ENCODE measurements at regions not wholly inside any gene's neighbourhood (a gene's known extent, or its start where the extent isn't known, plus 50 kb on each side); places are given as distances from the start of the nearest gene placed in this dataset.

GRCh38 chr1:228798548-228798947, 63.3 kb downstream of the RHOU start (continued):
- no peak for TF ChIP-seq STAT1 (IDR thresholded peaks at IDR 0.05; ENCODE audit: unreplicated experiment)

- TF ChIP-seq ETS1 (IDR thresholded peaks at IDR 0.05) (no peak), EZH2phosphoT487 (IDR thresholded peaks at IDR 0.05; ENCODE audit: unreplicated experiment) (no peak), ZNF331 (CRISPR knock-in tag; IDR thresholded peaks at IDR 0.05; ENCODE audit: low read depth) (no peak), CREB1 (CRISPR knock-in tag; IDR thresholded peaks at IDR 0.05; ENCODE audit: low read depth) (no peak), POLR2AphosphoS5 (IDR thresholded peaks at IDR 0.05; ENCODE audit: low read depth) (no peak), CTCF (conservative IDR thresholded peaks at IDR 0.05; ENCODE audit: low read depth in 2 of 2) (no peak), STAT1 (IDR thresholded peaks at IDR 0.05; ENCODE audit: unreplicated experiment) (no peak), REST (IDR thresholded peaks at IDR 0.05; ENCODE audit: unreplicated experiment) (no peak), EZH2 (IDR thresholded peaks at IDR 0.05; ENCODE audit: low read depth, unreplicated experiment) (no peak), JUNB (IDR thresholded peaks at IDR 0.05; ENCODE audit: unreplicated experiment) (no peak), ZNF462 (CRISPR knock-in tag; IDR thresholded peaks at IDR 0.05) (no peak), ZNF114 (CRISPR knock-in tag; IDR thresholded peaks at IDR 0.05) (no peak), NANOG (IDR thresholded peaks at IDR 0.05; ENCODE audit: borderline replicate concordance) (no peak)
Observed at GRCh38 chr1:228799924-228800323, 64.6 kb downstream of the RHOU start.

More at GRCh38 chr1:228799924-228800323, 64.6 kb downstream of the RHOU start:
- H3K4me3 ChIP-seq: no peak overlapping the region
- no peak overlapping the region for H3K27ac ChIP-seq (ENCODE audit: low read depth)
- H3K79me2 ChIP-seq (replicated peaks; ENCODE audit: insufficient read depth): no peaks in the 10 kb centered on the region
- H3K36me3 Mint-ChIP-seq (ENCODE audit: low read depth): no peaks in the 10 kb centered on the region
- H3K27me3 Mint-ChIP-seq (ENCODE audit: insufficient read depth, low read depth, poor library complexity): peaks cover 6% of the 10 kb centered on the region
- no peak overlapping the region for H3K4me3 Mint-ChIP-seq
- no peaks in the 10 kb centered on the region for H3K36me3 ChIP-seq (ENCODE audit: insufficient read depth)
- no peaks in the 10 kb centered on the region for H3K9me2 ChIP-seq (ENCODE audit: insufficient read depth)
- DNase-seq (ENCODE audit: low spot score): no peak
- no peaks in the 10 kb centered on the region for H3F3A ChIP-seq (replicated peaks; ENCODE audit: low read depth)
- H3K4me1 Mint-ChIP-seq: peaks cover 7% of the 10 kb centered on the region
- no peaks in the 10 kb centered on the region for H3K9me3 Mint-ChIP-seq
- no peak overlapping the region for H3K4me2 ChIP-seq
- H2AFZ ChIP-seq: no peak overlapping the region
- H4K20me1 ChIP-seq (replicated peaks; ENCODE audit: insufficient read depth): no peaks in the 10 kb centered on the region
- H3K4me1 ChIP-seq (ENCODE audit: insufficient read depth): peaks cover 5% of the 10 kb centered on the region
- H3K27ac Mint-ChIP-seq: no peak overlapping the region
- H3K27me3 ChIP-seq (ENCODE audit: insufficient read depth): no peaks in the 10 kb centered on the region
- ATAC-seq: no peak

All from GM23338 (cell line).